GM23338 (cell line): ENCODE measurements at regions not wholly inside any gene's neighbourhood (a gene's known extent, or its start where the extent isn't known, plus 50 kb on each side); places are given as distances from the start of the nearest gene placed in this dataset.

Source experiments
- ATAC-seq: fragments of 200-7000 bp; cut with Tn5 transposase; 3 replicates; pipeline ENCODE4 v1.9.1; 2020
- DNase-seq: peaks from one replicate; pipeline ENCODE4 v3.0.0-alpha.2; 2015; ENCODE audit warnings: low spot score
- H2AFZ ChIP-seq: fragments of 200-600 bp; sonication (generic); 2 replicates; pipeline ENCODE4 v1.8.0; 2016; ENCODE audit warnings: antibody characterized with exemption, mild to moderate bottlenecking, moderate library complexity
- H3F3A ChIP-seq: fragments of 200-600 bp; sonication (generic); replicated peaks from 2 replicates; pipeline ENCODE4 v1.8.0; 2017; ENCODE audit warnings: antibody characterized with exemption, mixed run types, low read depth
- H3K27ac ChIP-seq: fragments of 200-600 bp; sonication (generic); 2 replicates; pipeline ENCODE4 v1.6.1; 2016; ENCODE audit warnings: low read depth
- H3K27me3 ChIP-seq: fragments of 200-600 bp; sonication (generic); 2 replicates; pipeline ENCODE4 v1.8.0; 2016; ENCODE audit warnings: mild to moderate bottlenecking, mixed run types, moderate library complexity; ENCODE audit not compliant: insufficient read depth
- H3K36me3 ChIP-seq: fragments of 200-600 bp; sonication (generic); 2 replicates; pipeline ENCODE4 v1.8.0; 2016; ENCODE audit warnings: mild to moderate bottlenecking; ENCODE audit not compliant: insufficient read depth
- H3K4me1 ChIP-seq: fragments of 200-600 bp; sonication (generic); 2 replicates; pipeline ENCODE4 v1.8.0; 2016; ENCODE audit warnings: mild to moderate bottlenecking, moderate library complexity; ENCODE audit not compliant: insufficient read depth
- H3K4me2 ChIP-seq: fragments of 200-600 bp; sonication (generic); 2 replicates; pipeline ENCODE4 v1.7.1; 2017; ENCODE audit warnings: mixed run types
- H3K4me3 ChIP-seq: fragments of 200-600 bp; sonication (generic); 2 replicates; pipeline ENCODE4 v1.6.1; 2016; ENCODE audit warnings: mixed run types
- H3K79me2 ChIP-seq: fragments of 200-600 bp; sonication (generic); replicated peaks from 2 replicates; pipeline ENCODE4 v1.8.0; 2017; ENCODE audit warnings: mild to moderate bottlenecking; ENCODE audit not compliant: insufficient read depth
- H3K9me2 ChIP-seq: fragments of 200-600 bp; sonication (generic); 2 replicates; pipeline ENCODE4 v1.8.0; 2017; ENCODE audit not compliant: insufficient read depth
- H4K20me1 ChIP-seq: fragments of 200-600 bp; sonication (generic); replicated peaks from 2 replicates; pipeline ENCODE4 v1.8.0; 2017; ENCODE audit warnings: mild to moderate bottlenecking; ENCODE audit not compliant: insufficient read depth
- H3K27ac Mint-ChIP-seq: 2 replicates; pipeline ENCODE4 v1.8.0; 2020; ENCODE audit warnings: inconsistent platforms, mild to moderate bottlenecking, moderate library complexity, mixed read lengths
- H3K27me3 Mint-ChIP-seq: 3 replicates; pipeline ENCODE4 v1.8.0; 2022; ENCODE audit warnings: low read depth, mild to moderate bottlenecking, moderate library complexity, mixed read lengths, inconsistent platforms; ENCODE audit not compliant: insufficient read depth, poor library complexity
- H3K36me3 Mint-ChIP-seq: 3 replicates; pipeline ENCODE4 v1.8.0; 2021; ENCODE audit warnings: low read depth, mild to moderate bottlenecking, inconsistent platforms, moderate library complexity, mixed read lengths
- H3K4me1 Mint-ChIP-seq: 3 replicates; pipeline ENCODE4 v1.8.0; 2020; ENCODE audit warnings: mild to moderate bottlenecking, inconsistent platforms, mixed read lengths
- H3K4me3 Mint-ChIP-seq: 3 replicates; pipeline ENCODE4 v1.8.0; 2021; ENCODE audit warnings: moderate library complexity, mild to moderate bottlenecking, inconsistent platforms, mixed read lengths
- H3K9me3 Mint-ChIP-seq: 3 replicates; pipeline ENCODE4 v1.8.0; 2020; ENCODE audit warnings: moderate library complexity, mild to moderate bottlenecking, inconsistent platforms, mixed read lengths
- CREB1 ChIP-seq: fragments of 250-450 bp; sonication (Bioruptor Pico); IDR thresholded peaks from 2 replicates; pipeline ENCODE4 v1.5.0; 2020; ENCODE audit warnings: low read depth, mild to moderate bottlenecking, moderate library complexity
- EZH2 ChIP-seq: fragments of 200-600 bp; sonication (generic); IDR thresholded peaks from one replicate; pipeline ENCODE4 v1.8.0; 2017; ENCODE audit warnings: antibody characterized with exemption, mild to moderate bottlenecking, low read depth; ENCODE audit not compliant: unreplicated experiment
- EZH2phosphoT487 ChIP-seq: fragments of 200-600 bp; sonication (generic); IDR thresholded peaks from one replicate; pipeline ENCODE4 v1.8.1; 2018; ENCODE audit warnings: antibody characterized with exemption; ENCODE audit not compliant: unreplicated experiment
- JUNB ChIP-seq: IDR thresholded peaks from one replicate; pipeline ENCODE4 v1.6.1; 2016; ENCODE audit warnings: antibody characterized with exemption; ENCODE audit not compliant: unreplicated experiment
- NANOG ChIP-seq: IDR thresholded peaks from 2 replicates; pipeline ENCODE4 v1.6.1; 2016; ENCODE audit warnings: antibody characterized with exemption, borderline replicate concordance
- POLR2AphosphoS5 ChIP-seq: IDR thresholded peaks from 2 replicates; pipeline ENCODE4 v1.6.1; 2016; ENCODE audit warnings: antibody characterized with exemption, low read depth
- STAT1 ChIP-seq: IDR thresholded peaks from one replicate; pipeline ENCODE4 v1.6.1; 2016; ENCODE audit warnings: antibody characterized with exemption; ENCODE audit not compliant: unreplicated experiment
- ZNF114 ChIP-seq: fragments of 250-450 bp; sonication (Bioruptor Pico); IDR thresholded peaks from 2 replicates; pipeline ENCODE4 v1.5.0; 2020; ENCODE audit warnings: mild to moderate bottlenecking, moderate library complexity
- ZNF331 ChIP-seq: fragments of 250-450 bp; sonication (Bioruptor Pico); IDR thresholded peaks from 2 replicates; pipeline ENCODE4 v1.5.0; 2020; ENCODE audit warnings: low read depth, mild to moderate bottlenecking, moderate library complexity
- TF ChIP-seq, protein P1 (sequence below): IDR thresholded peaks from one replicate; pipeline ENCODE4 v1.6.1; 2018; ENCODE audit warnings: antibody characterized with exemption; ENCODE audit not compliant: unreplicated experiment
- TF ChIP-seq, protein P2 (sequence below), 2 experiments: fragments of 200-600 bp in 1 of 2; sonication (generic) in 1 of 2; conservative IDR thresholded peaks; 2 replicates each; pipeline versions ENCODE4 v1.5.1 to v1.6.1; 2016 to 2017; ENCODE audit warnings: antibody characterized with exemption in 2 of 2, low read depth in 2 of 2, mild to moderate bottlenecking in 2 of 2, moderate library complexity in 1 of 2
- TF ChIP-seq, protein P3 (sequence below): fragments of 250-450 bp; sonication (Bioruptor Pico); IDR thresholded peaks from 2 replicates; pipeline ENCODE4 v1.5.0; 2020; ENCODE audit warnings: mild to moderate bottlenecking, moderate library complexity
- TF ChIP-seq, protein P4 (sequence below): IDR thresholded peaks from 2 replicates; pipeline ENCODE4 v1.6.1; 2016; ENCODE audit warnings: antibody characterized with exemption

DNA sequence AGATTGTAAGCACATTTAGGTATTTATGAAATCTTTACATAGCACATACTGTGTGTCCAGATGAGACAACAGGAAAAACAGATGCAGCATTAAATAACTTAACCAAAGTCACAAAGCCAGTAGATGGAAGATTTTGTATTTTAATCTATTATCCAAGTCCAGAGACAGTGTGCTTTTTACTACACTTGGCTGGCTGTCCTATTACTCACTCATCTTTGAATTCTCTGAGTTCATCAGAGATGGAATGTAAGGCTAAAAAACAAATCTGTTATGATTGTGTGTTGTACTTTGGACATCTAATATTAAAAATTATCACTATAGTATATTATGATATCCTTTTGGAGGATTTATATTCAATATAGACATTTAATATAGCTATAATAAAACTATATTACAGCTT lies 1189.4 kb downstream of the DSC3 start:
- Mint-ChIP-seq H3K27ac (no peak overlapping the region), H3K4me3 (no peak overlapping the region), H3K36me3 (no peaks in the 10 kb centered on the region; the same call in 2 of the 3 replicates), H3K4me1 (peaks cover 27% of the 10 kb centered on the region), H3K27me3 (peaks cover 4% of the 10 kb centered on the region), H3K9me3 (no peaks in the 10 kb centered on the region)
- H3K9me2 ChIP-seq: peaks cover 12% of the 10 kb centered on the region; the same call in 1 of the 2 replicates
- DNase-seq (no peak), ATAC-seq (no peak)
- no peak overlapping the region for H3K27ac ChIP-seq
- H4K20me1 ChIP-seq: no peaks in the 10 kb centered on the region
- no peak overlapping the region for H2AFZ ChIP-seq
- H3K36me3 ChIP-seq: no peaks in the 10 kb centered on the region
- no peaks in the 10 kb centered on the region for H3F3A ChIP-seq
- no peaks in the 10 kb centered on the region for H3K27me3 ChIP-seq
- no peak overlapping the region for H3K4me2 ChIP-seq
- peaks cover 12% of the 10 kb centered on the region for H3K4me1 ChIP-seq
- H3K79me2 ChIP-seq: no peaks in the 10 kb centered on the region
- TF ChIP-seq EZH2phosphoT487 (no peak), JUNB (no peak), ZNF114 (CRISPR knock-in tag) (no peak), STAT1 (no peak), ZNF331 (CRISPR knock-in tag) (no peak), CREB1 (CRISPR knock-in tag) (no peak), POLR2AphosphoS5 (no peak), EZH2 (no peak), NANOG (no peak)
- TF ChIP-seq, protein P1, sequence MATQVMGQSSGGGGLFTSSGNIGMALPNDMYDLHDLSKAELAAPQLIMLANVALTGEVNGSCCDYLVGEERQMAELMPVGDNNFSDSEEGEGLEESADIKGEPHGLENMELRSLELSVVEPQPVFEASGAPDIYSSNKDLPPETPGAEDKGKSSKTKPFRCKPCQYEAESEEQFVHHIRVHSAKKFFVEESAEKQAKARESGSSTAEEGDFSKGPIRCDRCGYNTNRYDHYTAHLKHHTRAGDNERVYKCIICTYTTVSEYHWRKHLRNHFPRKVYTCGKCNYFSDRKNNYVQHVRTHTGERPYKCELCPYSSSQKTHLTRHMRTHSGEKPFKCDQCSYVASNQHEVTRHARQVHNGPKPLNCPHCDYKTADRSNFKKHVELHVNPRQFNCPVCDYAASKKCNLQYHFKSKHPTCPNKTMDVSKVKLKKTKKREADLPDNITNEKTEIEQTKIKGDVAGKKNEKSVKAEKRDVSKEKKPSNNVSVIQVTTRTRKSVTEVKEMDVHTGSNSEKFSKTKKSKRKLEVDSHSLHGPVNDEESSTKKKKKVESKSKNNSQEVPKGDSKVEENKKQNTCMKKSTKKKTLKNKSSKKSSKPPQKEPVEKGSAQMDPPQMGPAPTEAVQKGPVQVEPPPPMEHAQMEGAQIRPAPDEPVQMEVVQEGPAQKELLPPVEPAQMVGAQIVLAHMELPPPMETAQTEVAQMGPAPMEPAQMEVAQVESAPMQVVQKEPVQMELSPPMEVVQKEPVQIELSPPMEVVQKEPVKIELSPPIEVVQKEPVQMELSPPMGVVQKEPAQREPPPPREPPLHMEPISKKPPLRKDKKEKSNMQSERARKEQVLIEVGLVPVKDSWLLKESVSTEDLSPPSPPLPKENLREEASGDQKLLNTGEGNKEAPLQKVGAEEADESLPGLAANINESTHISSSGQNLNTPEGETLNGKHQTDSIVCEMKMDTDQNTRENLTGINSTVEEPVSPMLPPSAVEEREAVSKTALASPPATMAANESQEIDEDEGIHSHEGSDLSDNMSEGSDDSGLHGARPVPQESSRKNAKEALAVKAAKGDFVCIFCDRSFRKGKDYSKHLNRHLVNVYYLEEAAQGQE: no peak
- TF ChIP-seq, protein P2, sequence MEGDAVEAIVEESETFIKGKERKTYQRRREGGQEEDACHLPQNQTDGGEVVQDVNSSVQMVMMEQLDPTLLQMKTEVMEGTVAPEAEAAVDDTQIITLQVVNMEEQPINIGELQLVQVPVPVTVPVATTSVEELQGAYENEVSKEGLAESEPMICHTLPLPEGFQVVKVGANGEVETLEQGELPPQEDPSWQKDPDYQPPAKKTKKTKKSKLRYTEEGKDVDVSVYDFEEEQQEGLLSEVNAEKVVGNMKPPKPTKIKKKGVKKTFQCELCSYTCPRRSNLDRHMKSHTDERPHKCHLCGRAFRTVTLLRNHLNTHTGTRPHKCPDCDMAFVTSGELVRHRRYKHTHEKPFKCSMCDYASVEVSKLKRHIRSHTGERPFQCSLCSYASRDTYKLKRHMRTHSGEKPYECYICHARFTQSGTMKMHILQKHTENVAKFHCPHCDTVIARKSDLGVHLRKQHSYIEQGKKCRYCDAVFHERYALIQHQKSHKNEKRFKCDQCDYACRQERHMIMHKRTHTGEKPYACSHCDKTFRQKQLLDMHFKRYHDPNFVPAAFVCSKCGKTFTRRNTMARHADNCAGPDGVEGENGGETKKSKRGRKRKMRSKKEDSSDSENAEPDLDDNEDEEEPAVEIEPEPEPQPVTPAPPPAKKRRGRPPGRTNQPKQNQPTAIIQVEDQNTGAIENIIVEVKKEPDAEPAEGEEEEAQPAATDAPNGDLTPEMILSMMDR (conservative IDR thresholded peaks at IDR 0.05; ENCODE audit: low read depth in 2 of 2): no peak
- TF ChIP-seq, protein P3, sequence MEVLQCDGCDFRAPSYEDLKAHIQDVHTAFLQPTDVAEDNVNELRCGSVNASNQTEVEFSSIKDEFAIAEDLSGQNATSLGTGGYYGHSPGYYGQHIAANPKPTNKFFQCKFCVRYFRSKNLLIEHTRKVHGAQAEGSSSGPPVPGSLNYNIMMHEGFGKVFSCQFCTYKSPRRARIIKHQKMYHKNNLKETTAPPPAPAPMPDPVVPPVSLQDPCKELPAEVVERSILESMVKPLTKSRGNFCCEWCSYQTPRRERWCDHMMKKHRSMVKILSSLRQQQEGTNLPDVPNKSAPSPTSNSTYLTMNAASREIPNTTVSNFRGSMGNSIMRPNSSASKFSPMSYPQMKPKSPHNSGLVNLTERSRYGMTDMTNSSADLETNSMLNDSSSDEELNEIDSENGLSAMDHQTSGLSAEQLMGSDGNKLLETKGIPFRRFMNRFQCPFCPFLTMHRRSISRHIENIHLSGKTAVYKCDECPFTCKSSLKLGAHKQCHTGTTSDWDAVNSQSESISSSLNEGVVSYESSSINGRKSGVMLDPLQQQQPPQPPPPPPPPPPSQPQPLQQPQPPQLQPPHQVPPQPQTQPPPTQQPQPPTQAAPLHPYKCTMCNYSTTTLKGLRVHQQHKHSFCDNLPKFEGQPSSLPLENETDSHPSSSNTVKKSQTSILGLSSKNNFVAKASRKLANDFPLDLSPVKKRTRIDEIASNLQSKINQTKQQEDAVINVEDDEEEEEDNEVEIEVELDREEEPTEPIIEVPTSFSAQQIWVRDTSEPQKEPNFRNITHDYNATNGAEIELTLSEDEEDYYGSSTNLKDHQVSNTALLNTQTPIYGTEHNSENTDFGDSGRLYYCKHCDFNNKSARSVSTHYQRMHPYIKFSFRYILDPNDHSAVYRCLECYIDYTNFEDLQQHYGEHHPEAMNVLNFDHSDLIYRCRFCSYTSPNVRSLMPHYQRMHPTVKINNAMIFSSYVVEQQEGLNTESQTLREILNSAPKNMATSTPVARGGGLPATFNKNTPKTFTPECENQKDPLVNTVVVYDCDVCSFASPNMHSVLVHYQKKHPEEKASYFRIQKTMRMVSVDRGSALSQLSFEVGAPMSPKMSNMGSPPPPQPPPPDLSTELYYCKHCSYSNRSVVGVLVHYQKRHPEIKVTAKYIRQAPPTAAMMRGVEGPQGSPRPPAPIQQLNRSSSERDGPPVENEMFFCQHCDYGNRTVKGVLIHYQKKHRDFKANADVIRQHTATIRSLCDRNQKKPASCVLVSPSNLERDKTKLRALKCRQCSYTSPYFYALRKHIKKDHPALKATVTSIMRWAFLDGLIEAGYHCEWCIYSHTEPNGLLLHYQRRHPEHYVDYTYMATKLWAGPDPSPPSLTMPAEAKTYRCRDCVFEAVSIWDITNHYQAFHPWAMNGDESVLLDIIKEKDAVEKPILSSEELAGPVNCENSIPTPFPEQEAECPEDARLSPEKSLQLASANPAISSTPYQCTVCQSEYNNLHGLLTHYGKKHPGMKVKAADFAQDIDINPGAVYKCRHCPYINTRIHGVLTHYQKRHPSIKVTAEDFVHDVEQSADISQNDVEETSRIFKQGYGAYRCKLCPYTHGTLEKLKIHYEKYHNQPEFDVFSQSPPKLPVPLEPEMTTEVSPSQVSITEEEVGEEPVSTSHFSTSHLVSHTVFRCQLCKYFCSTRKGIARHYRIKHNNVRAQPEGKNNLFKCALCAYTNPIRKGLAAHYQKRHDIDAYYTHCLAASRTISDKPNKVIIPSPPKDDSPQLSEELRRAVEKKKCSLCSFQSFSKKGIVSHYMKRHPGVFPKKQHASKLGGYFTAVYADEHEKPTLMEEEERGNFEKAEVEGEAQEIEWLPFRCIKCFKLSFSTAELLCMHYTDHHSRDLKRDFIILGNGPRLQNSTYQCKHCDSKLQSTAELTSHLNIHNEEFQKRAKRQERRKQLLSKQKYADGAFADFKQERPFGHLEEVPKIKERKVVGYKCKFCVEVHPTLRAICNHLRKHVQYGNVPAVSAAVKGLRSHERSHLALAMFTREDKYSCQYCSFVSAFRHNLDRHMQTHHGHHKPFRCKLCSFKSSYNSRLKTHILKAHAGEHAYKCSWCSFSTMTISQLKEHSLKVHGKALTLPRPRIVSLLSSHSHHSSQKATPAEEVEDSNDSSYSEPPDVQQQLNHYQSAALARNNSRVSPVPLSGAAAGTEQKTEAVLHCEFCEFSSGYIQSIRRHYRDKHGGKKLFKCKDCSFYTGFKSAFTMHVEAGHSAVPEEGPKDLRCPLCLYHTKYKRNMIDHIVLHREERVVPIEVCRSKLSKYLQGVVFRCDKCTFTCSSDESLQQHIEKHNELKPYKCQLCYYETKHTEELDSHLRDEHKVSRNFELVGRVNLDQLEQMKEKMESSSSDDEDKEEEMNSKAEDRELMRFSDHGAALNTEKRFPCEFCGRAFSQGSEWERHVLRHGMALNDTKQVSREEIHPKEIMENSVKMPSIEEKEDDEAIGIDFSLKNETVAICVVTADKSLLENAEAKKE (CRISPR knock-in tag): no peak
- TF ChIP-seq, protein P4, sequence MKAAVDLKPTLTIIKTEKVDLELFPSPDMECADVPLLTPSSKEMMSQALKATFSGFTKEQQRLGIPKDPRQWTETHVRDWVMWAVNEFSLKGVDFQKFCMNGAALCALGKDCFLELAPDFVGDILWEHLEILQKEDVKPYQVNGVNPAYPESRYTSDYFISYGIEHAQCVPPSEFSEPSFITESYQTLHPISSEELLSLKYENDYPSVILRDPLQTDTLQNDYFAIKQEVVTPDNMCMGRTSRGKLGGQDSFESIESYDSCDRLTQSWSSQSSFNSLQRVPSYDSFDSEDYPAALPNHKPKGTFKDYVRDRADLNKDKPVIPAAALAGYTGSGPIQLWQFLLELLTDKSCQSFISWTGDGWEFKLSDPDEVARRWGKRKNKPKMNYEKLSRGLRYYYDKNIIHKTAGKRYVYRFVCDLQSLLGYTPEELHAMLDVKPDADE: no peak
- H3K4me3 ChIP-seq: no peak overlapping the region
